ENCODE measurements at regions not wholly inside any gene's neighbourhood (a gene's known extent, or its start where the extent isn't known, plus 50 kb on each side); places are given as distances from the start of the nearest gene placed in this dataset.

GRCh38 chr2:14239605-14240004, 392.9 kb upstream of the LRATD1 start:
- dilution Hi-C loops (cut with MboI; ENCODE audit: extremely low pct_ligation_motif_present, low sequenced_read_pairs) = no loop called here
- H3K4me3 ChIP-seq (replicated peaks in 1 of 3; ENCODE audit: insufficient read depth in 1 of 3, low read depth in 1 of 3, low read length in 3 of 3) = no peak overlapping the region
- no peaks in the 10 kb centered on the region for H3K79me2 ChIP-seq (ENCODE audit: control insufficient read depth, insufficient read depth, low read length)
- intact Hi-C loops (cut with micrococcal nuclease) = no loop called here
- H3K36me3 ChIP-seq (ENCODE audit: control insufficient read depth in 2 of 2, extremely low read depth in 1 of 2, insufficient read depth in 2 of 2, low read length in 2 of 2) = no peaks in the 10 kb centered on the region
- peaks cover 3% of the 10 kb centered on the region for H3K9me3 ChIP-seq (replicated peaks; ENCODE audit: control insufficient read depth, insufficient read depth, low read length)
- ChIA-PET POLR2A (no interaction called here), CTCF (no interaction called here)
- no peaks in the 10 kb centered on the region for H3K9me1 ChIP-seq (replicated peaks; ENCODE audit: control insufficient read depth, extremely low read depth, insufficient read depth, low read length)
- H3K4me1 ChIP-seq (ENCODE audit: control insufficient read depth, extremely low read depth, insufficient read depth, low read length) = no peaks in the 10 kb centered on the region
- no peak overlapping the region for H2AFZ ChIP-seq (ENCODE audit: low read depth, low read length)
- no peak overlapping the region for H3K27ac ChIP-seq (ENCODE audit: insufficient read depth, low read depth, low read length)
- BruUV-seq (replicated peaks) = no TSS peak
- TF ChIP-seq FOS (IDR thresholded peaks at IDR 0.05; ENCODE audit: borderline replicate concordance, insufficient read depth, low read length) (no peak), MYC (IDR thresholded peaks at IDR 0.05; ENCODE audit: low read depth, low read length) (no peak), JUN (IDR thresholded peaks at IDR 0.05; ENCODE audit: borderline replicate concordance, insufficient read depth, insufficient read length, low read depth) (no peak), MAX (IDR thresholded peaks at IDR 0.05; ENCODE audit: insufficient read depth, insufficient read length) (no peak), POLR2AphosphoS5 (IDR thresholded peaks at IDR 0.05; ENCODE audit: insufficient read depth, low read depth, low read length) (no peak), GATA2 (IDR thresholded peaks at IDR 0.05; ENCODE audit: insufficient read depth, insufficient read length, low read depth, low read length) (no peak), CTCF (IDR thresholded peaks at IDR 0.05; ENCODE audit: extremely low read depth in 1 of 2, insufficient read depth in 1 of 2, low read depth in 1 of 2, low read length in 2 of 2) (no peak), EZH2 (IDR thresholded peaks at IDR 0.05; ENCODE audit: borderline replicate concordance, low read depth, low read length, severe bottlenecking) (no peak), POLR2A (IDR thresholded peaks at IDR 0.05; ENCODE audit: low read depth, low read length) (no peak)
- no peak for FAIRE-seq
- no peak overlapping the region for H3K9ac ChIP-seq (replicated peaks; ENCODE audit: extremely low read depth, insufficient read depth, low read length)
- no peak for DNase-seq (ENCODE audit: low read depth, low spot score)
- no peak overlapping the region for H3K4me2 ChIP-seq (ENCODE audit: insufficient read depth, low read length)
- H4K20me1 ChIP-seq (replicated peaks; ENCODE audit: control insufficient read depth, extremely low read depth, insufficient read depth, low read length) = no peaks in the 10 kb centered on the region
- no peaks in the 10 kb centered on the region for H3K27me3 ChIP-seq (ENCODE audit: control insufficient read depth in 2 of 2, insufficient read depth in 2 of 2, low read length in 2 of 2)

Measured in endothelial cell of umbilical vein (primary cell).